Activated T-helper 9 cell treated with anti-CD3 and anti-CD28 coated beads, Interleukin-2, amount 50 U/mL, for 16 hours (primary cell): ENCODE measurements at regions not wholly inside any gene's neighbourhood (a gene's known extent, or its start where the extent isn't known, plus 50 kb on each side); places are given as distances from the start of the nearest gene placed in this dataset.
"Not testable (repeated sequence)": the region's sequence is repeated elsewhere in the genome, so short reads cannot be mapped to it uniquely, and the experiment has no call there.

ENCODE experiments used
- DNase-seq: peaks from one replicate; pipeline ENCODE4 v3.0.0-alpha.2; 2020; ENCODE audit warnings: low read depth

- not testable (repeated sequence) for DNase-seq
These were observed 150.2 kb downstream of the SEC14L1 start for GRCh38 chr17:77290759-77291558.

- no peak for DNase-seq
These were observed 151.0 kb downstream of the SEC14L1 start for GRCh38 chr17:77291591-77292386.

GRCh38 chr17:77294761-77295160 lies 154.0 kb downstream of the SEC14L1 start:
- DNase-seq, result no peak

- no peak for DNase-seq
These were observed 154.6 kb downstream of the SEC14L1 start for GRCh38 chr17:77295241-77295853.

GRCh38 chr17:77296769-77297409 lies 156.1 kb downstream of the SEC14L1 start:
- DNase-seq, result no peak

- no peak for DNase-seq
These were observed 157.2 kb downstream of the SEC14L1 start for GRCh38 chr17:77297693-77298666.

GRCh38 chr17:77298811-77299210 lies 158.0 kb downstream of the SEC14L1 start:
- no peak for DNase-seq

- no peak for DNase-seq
These were observed 158.7 kb downstream of the SEC14L1 start for GRCh38 chr17:77299256-77300015.

GRCh38 chr17:77300016-77300686 lies 159.4 kb downstream of the SEC14L1 start:
- no peak for DNase-seq

GRCh38 chr17:77301694-77302266 lies 161.0 kb downstream of the SEC14L1 start:
- no peak for DNase-seq

GRCh38 chr17:77302682-77303081 lies 161.9 kb downstream of the SEC14L1 start:
- DNase-seq, result no peak

- no peak for DNase-seq
These were observed 162.9 kb downstream of the SEC14L1 start for GRCh38 chr17:77303620-77304019.

- no peak for DNase-seq
These were observed 163.4 kb downstream of the SEC14L1 start for GRCh38 chr17:77304051-77304745.

GRCh38 chr17:77304746-77305473 lies 164.1 kb downstream of the SEC14L1 start:
- no peak for DNase-seq

GRCh38 chr17:77306048-77306789 lies 165.4 kb downstream of the SEC14L1 start:
- DNase-seq, result no peak

- DNase-seq, result no peak
These were observed 166.2 kb downstream of the SEC14L1 start for GRCh38 chr17:77306790-77307478.
